GM18873 (cell line): ENCODE measurements at regions not wholly inside any gene's neighbourhood (a gene's known extent, or its start where the extent isn't known, plus 50 kb on each side); places are given as distances from the start of the nearest gene placed in this dataset.

Experiments used
- ATAC-seq: cut with Tn5 transposase; IDR thresholded peaks from one replicate; pipeline ENCODE4 v1.9.1; 2021; ENCODE audit warnings: mild to moderate bottlenecking, moderate library complexity, moderate number of reproducible peaks; ENCODE audit not compliant: unreplicated experiment, low FRiP score

GRCh38 chrX:124507246-124507645, 160.9 kb downstream of the SH2D1A start:
- ATAC-seq = no peak

DNA sequence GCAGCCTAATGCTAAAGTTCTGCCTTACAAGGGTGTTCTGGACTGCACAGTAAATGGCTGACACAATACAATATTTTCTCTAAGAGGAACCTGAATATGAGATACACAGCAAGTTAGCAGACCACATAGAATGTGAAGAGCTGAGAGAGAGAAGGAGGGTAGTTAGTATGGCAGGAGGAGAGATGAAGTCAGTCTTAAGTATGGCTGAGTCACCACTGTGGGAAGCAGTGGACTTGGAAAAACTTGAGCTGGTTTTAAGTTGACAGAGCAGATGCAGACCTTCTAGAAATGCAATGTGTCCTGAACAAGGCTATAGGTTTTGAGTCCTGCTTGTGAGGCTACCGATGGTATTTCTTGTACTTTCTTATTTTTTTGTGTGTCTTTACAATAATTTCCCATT, 172.5 kb downstream of the SH2D1A start:
- no peak for ATAC-seq

GRCh38 chrX:124524852-124525251, 178.5 kb downstream of the SH2D1A start:
- no peak for ATAC-seq

DNA sequence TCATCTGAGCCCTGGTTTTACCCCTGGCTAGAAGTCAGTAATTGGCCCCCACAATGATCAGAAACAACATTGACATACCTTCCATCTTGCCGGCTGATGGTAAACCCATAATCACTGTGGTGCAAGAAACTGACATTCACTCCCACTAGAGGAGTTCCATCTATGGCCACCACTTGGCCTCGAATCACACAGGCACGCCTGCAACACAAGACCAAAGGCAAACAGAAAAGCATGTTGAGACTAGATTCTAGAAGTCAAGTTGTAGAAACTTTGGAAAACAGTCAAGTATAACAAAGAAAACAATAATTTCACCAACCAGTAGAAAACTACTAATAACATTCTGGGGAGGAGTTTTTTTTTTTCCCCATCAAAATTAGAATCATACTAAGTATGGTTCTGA, 183.4 kb downstream of the SH2D1A start:
- ATAC-seq = no peak

GRCh38 chrX:124530803-124531202, 184.4 kb downstream of the SH2D1A start:
- no peak for ATAC-seq

GRCh38 chrX:124534536-124534935, 188.2 kb downstream of the SH2D1A start:
- no peak for ATAC-seq

- no peak for ATAC-seq
Measured at GRCh38 chrX:124540474-124540873, 194.1 kb downstream of the SH2D1A start.

- no peak for ATAC-seq
Measured at GRCh38 chrX:124548571-124548970, 202.2 kb downstream of the SH2D1A start.

DNA sequence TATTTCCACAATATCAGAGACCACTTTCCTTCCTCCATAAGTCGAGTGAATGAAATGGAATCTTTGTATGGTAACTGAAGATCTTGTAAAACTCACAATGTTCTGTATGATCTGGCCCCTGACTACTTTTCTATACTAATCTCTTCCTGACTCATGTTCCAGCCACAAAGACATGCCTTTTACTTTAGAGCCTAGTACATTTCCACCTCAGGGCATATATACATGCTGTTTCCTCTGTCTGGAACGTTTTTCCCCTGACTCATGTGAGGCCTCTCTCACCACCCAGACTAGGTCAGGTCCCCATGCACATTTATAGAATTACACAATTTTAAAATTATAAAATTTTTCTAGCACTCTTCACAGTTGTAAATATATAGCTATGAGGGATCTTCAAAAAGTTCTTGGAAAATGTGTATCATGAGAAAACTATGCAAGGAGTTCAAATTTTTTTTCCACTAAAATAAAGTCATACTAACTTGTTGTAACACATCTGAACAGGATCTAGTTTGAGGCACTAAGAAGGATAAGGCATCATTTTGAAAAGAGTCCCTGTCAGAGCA, 208.8 kb downstream of the SH2D1A start:
- no peak for ATAC-seq

DNA sequence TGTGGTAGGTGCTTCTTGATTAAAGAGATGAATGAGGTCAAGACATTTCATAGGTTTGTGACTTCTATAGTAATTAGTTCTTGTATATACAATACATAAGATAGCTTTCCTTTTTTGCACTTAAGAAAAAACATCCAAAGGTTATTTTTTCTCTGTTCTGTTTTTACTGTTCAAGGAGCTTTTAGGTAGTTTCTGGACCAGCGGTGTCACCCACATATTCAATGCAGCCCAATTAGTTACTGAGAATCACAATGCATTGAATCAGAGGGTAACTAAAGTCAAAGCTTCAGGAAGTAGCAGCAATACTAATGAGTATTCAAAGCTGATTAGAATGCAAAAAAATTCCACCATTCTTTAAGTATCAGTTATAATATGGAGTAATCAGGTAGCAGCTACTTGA, 211.6 kb downstream of the SH2D1A start:
- ATAC-seq = no peak

- no peak for ATAC-seq
Measured at GRCh38 chrX:124573468-124573867, 227.1 kb downstream of the SH2D1A start.

- no peak for ATAC-seq
Measured at GRCh38 chrX:124592744-124593143, 246.4 kb downstream of the SH2D1A start.

GRCh38 chrX:124594017-124594651, 247.8 kb downstream of the SH2D1A start:
- ATAC-seq = no peak

DNA sequence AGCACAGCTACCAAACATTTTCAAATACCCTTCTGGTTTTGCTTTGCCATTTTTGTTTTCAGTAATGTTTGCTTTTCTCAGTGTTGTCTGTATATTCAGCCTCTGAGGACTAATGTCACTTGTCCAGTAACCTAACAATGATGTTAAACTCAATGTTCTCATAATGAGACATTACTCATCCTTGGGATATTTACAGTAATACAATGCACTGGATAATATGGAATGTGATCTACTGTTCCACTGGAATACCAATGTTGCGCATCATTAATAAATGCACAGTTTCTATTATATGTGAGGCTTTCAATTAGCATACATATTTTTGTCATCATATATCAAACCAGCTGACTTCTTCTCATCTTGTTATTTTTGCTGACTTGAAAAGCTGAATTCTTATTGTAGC, 259.1 kb downstream of the SH2D1A start:
- no peak for ATAC-seq

DNA sequence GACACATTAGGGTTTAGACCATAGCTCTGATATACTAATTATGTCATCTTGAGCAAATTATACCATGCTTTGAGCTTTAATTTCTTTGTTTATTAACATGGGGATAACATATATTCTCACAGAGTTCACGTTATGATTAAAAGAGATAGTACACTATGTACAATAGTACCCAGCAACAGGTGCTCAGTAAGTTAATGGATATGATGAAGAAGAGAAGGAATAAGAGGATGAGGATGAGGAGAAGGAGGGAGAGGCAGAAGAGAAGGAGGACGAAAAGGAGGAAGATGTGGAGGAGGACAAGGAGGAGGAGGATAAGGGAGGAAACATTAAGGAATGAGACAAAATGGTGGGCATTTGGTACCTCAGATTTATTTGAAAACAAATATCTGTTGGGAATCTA, 260.4 kb downstream of the SH2D1A start:
- no peak for ATAC-seq

GRCh38 chrX:124619710-124620109, 273.3 kb downstream of the SH2D1A start:
- ATAC-seq = no peak

DNA sequence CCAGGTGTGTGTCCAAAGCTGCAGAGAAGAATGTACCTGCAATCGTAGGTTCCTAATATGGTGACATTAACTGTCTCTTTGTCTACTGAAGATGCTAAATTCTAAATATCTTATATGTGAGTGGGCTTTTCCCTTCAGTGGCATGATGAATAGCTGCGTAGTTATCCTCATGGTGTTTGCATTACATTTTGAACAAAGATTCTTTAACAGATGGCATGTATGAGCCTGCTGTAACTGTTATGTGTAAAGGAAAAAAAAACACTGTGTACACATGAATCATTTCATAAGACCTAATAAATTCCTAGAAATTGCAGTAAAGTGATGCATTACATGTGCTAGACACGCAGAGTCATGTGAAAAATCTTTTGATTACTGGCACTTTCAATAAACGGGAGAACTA, 288.0 kb downstream of the SH2D1A start:
- no peak for ATAC-seq

DNA sequence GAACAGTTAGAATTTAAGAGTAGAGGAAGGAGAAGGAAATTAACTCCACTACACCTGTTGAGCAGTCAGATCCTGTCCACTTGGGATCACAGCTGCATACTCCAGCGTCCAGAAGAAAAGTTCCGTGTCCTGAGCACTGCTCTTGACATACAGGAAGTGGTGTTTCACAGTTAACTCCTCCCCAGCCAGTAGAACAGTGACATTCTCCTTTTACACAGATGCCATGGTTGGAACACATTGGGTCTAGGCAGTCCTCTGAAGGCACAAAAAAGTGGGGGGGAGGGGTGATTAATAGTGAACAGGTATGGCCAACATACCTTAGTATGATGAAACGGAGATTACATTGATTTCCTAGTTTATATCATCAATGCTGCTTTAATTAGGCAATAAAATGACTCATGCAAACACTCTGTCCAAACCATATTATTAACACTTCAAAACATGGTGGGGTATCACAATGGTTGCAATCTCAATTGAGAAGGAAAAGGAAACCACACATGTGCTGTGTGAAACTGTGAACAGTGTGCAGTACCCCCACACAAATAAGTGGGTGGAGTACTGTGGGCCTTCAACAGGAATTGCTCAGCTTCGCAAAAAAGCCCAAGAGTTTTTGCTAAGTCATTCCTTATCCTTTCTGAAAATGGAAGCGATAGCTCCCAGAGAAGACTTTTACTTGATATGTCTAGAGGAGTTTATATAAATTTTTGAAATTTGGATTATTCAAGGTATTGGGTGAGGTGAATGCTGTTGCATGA, 295.6 kb downstream of the SH2D1A start:
- ATAC-seq = no peak

GRCh38 chrX:124646403-124646802, 300.0 kb downstream of the SH2D1A start:
- no peak for ATAC-seq

DNA sequence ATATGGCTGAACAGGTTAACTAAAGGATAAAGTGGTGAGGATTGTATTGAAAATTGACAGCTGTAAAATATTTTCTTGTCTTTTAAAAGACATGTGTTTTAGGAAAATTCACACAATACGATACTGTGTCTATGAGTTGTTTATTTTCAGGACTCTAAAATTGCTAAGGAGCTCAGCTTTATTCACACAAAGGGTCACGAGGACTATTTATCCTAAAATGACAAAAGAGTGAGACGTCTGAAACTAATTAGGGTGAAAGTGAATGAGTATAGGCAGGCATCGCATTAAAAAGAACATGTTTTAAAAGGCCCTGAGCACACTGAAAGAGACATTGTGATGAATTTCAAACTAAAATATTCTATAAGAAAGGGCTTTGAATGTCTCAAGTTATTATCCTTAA, 304.7 kb downstream of the SH2D1A start:
- no peak for ATAC-seq

GRCh38 chrX:124665621-124666400, 319.4 kb downstream of the SH2D1A start:
- ATAC-seq = no peak
